BLaER1 treated with 17β-estradiol and CSF1 and Interleukin-3, amounts not matched to agents 10 nM and 100 nM (cell line): ENCODE measurements at regions not wholly inside any gene's neighbourhood (a gene's known extent, or its start where the extent isn't known, plus 50 kb on each side); places are given as distances from the start of the nearest gene placed in this dataset.
"Not testable (repeated sequence)": the region's sequence is repeated elsewhere in the genome, so short reads cannot be mapped to it uniquely, and the experiment has no call there.

Experiments used
- H3K27ac ChIP-seq, 11 experiments: shearing (Covaris generic); formaldehyde crosslinking; 2 replicates each; pipeline ENCODE4 v1.8.1; 2022
- H3K27me3 ChIP-seq, 11 experiments: shearing (Covaris generic); formaldehyde crosslinking; 2 replicates each; pipeline ENCODE4 v1.8.1; 2022
- H3K36me3 ChIP-seq, 11 experiments: shearing (Covaris generic); formaldehyde crosslinking; 2 replicates each; pipeline ENCODE4 v1.8.1; 2022
- H3K4me1 ChIP-seq, 10 experiments: shearing (Covaris generic); formaldehyde crosslinking; 2 replicates each; pipeline ENCODE4 v1.8.1; 2022
- H3K4me2 ChIP-seq, 11 experiments: shearing (Covaris generic); formaldehyde crosslinking; 2 replicates each; pipeline ENCODE4 v1.8.1; 2022
- H3K4me3 ChIP-seq, 10 experiments: shearing (Covaris generic); formaldehyde crosslinking; 2 replicates each; pipeline ENCODE4 v1.8.1; 2022
- H3K9ac ChIP-seq, 11 experiments: shearing (Covaris generic); formaldehyde crosslinking; 2 replicates each; pipeline ENCODE4 v1.8.1; 2022
- H3K9me3 ChIP-seq, 11 experiments: shearing (Covaris generic); formaldehyde crosslinking; replicated peaks in 1 of 11; 2 replicates each; pipeline ENCODE4 v1.8.1; 2022
- H4K20me1 ChIP-seq, 11 experiments: shearing (Covaris generic); formaldehyde crosslinking; 2 replicates each; pipeline ENCODE4 v1.8.1; 2022
- Cebpa-rat ChIP-seq, 11 experiments: shearing (Covaris generic); IDR thresholded peaks; 2 replicates each; pipeline ENCODE4 v1.8.1; 2022

- Histone ChIP-seq H3K4me3 (no peak overlapping the region), H4K20me1 (no peaks in the 10 kb centered on the region), H3K27me3 (no peaks in the 10 kb centered on the region), H3K4me2 (peak overlapping the region in 8 of 11 experiments; percentile 0 to 63 (median 30); a peak in 12 of 22 replicates), H3K9ac (peak overlapping the region in 1 of 11 experiments; percentile 36; a peak in 1 of 22 replicates), H3K27ac (peak overlapping the region in 5 of 11 experiments; percentile 11 to 66 (median 35); a peak in 6 of 22 replicates), H3K4me1 (peaks cover 0 to 22% (median 13%) of the 10 kb centered on the region in 10 experiments; a peak in 12 of 20 replicates), H3K9me3 (peaks cover 0 to 23% (median 11%) of the 10 kb centered on the region in 11 experiments; a peak in 13 of 22 replicates), H3K36me3 (no peaks in the 10 kb centered on the region)
- TF ChIP-seq Cebpa-rat (IDR thresholded peaks at IDR 0.05) = no peak
Observed at GRCh38 chr3:34056951-34057390, 258.5 kb downstream of the PDCD6IP start.

GRCh38 chr3:34060995-34061394 is 262.6 kb downstream of the PDCD6IP start:
- H3K4me2 ChIP-seq, H3K4me3 ChIP-seq, H4K20me1 ChIP-seq, H3K9ac ChIP-seq, H3K36me3 ChIP-seq, H3K27ac ChIP-seq, H3K27me3 ChIP-seq: not testable (repeated sequence)
- Histone ChIP-seq H3K4me1 (peaks cover 0 to 17% (median 12%) of the 10 kb centered on the region in 10 experiments; a peak in 12 of 20 replicates), H3K9me3 (peaks cover 0 to 23% (median 15%) of the 10 kb centered on the region in 11 experiments; a peak in 13 of 22 replicates)

GRCh38 chr3:34065901-34066300 is 267.5 kb downstream of the PDCD6IP start:
- no peaks in the 10 kb centered on the region for H3K36me3 ChIP-seq
- no peak overlapping the region for H3K9ac ChIP-seq
- H3K4me1 ChIP-seq = peaks cover 0 to 9% (median 0%) of the 10 kb centered on the region in 10 experiments; a peak in 5 of 20 replicates
- TF ChIP-seq Cebpa-rat (IDR thresholded peaks at IDR 0.05) = no peak
- H3K27me3 ChIP-seq = no peaks in the 10 kb centered on the region
- H3K4me3 ChIP-seq = no peak overlapping the region
- H4K20me1 ChIP-seq = no peaks in the 10 kb centered on the region
- H3K27ac ChIP-seq = no peak overlapping the region
- peaks cover 0 to 16% (median 4%) of the 10 kb centered on the region in 11 experiments; a peak in 10 of 22 replicates for H3K9me3 ChIP-seq
- H3K4me2 ChIP-seq = no peak overlapping the region

GRCh38 chr3:34066328-34066727 is 267.9 kb downstream of the PDCD6IP start:
- no peak overlapping the region for H3K9ac ChIP-seq
- no peak overlapping the region for H3K27ac ChIP-seq
- no peaks in the 10 kb centered on the region for H3K27me3 ChIP-seq
- no peaks in the 10 kb centered on the region for H3K36me3 ChIP-seq
- H3K4me1 ChIP-seq = peaks cover 0 to 9% (median 0%) of the 10 kb centered on the region in 10 experiments; a peak in 5 of 20 replicates
- no peak overlapping the region for H3K4me3 ChIP-seq
- H3K9me3 ChIP-seq = peaks cover 0 to 13% (median 0%) of the 10 kb centered on the region in 11 experiments; a peak in 4 of 22 replicates
- H4K20me1 ChIP-seq = no peaks in the 10 kb centered on the region
- H3K4me2 ChIP-seq = no peak overlapping the region
- no peak for TF ChIP-seq Cebpa-rat (IDR thresholded peaks at IDR 0.05)

- H3K4me1 ChIP-seq = peaks cover 0 to 11% (median 0%) of the 10 kb centered on the region in 10 experiments; a peak in 6 of 20 replicates
- H3K36me3 ChIP-seq = no peaks in the 10 kb centered on the region
- no peak overlapping the region for H3K4me3 ChIP-seq
- no peaks in the 10 kb centered on the region for H4K20me1 ChIP-seq
- no peak for TF ChIP-seq Cebpa-rat (IDR thresholded peaks at IDR 0.05)
- H3K4me2 ChIP-seq = no peak overlapping the region
- no peak overlapping the region for H3K27ac ChIP-seq
- H3K27me3 ChIP-seq = no peaks in the 10 kb centered on the region
- H3K9me3 ChIP-seq = peaks cover 0 to 7% (median 0%) of the 10 kb centered on the region in 11 experiments; a peak in 4 of 22 replicates
- H3K9ac ChIP-seq = no peak overlapping the region
Observed at GRCh38 chr3:34066999-34067398, 268.6 kb downstream of the PDCD6IP start.

- no peaks in the 10 kb centered on the region for H3K36me3 ChIP-seq
- H3K4me1 ChIP-seq = peaks cover 0 to 17% (median 5%) of the 10 kb centered on the region in 10 experiments; a peak in 15 of 20 replicates
- no peaks in the 10 kb centered on the region for H4K20me1 ChIP-seq
- H3K9ac ChIP-seq = no peak overlapping the region
- peaks cover 0 to 5% (median 0%) of the 10 kb centered on the region in 11 experiments; a peak in 1 of 22 replicates for H3K9me3 ChIP-seq
- H3K27me3 ChIP-seq = no peaks in the 10 kb centered on the region
- TF ChIP-seq Cebpa-rat (IDR thresholded peaks at IDR 0.05) = no peak
- no peak overlapping the region for H3K4me3 ChIP-seq
- H3K4me2 ChIP-seq = peak overlapping the region in 5 of 11 experiments; percentile 9 to 27 (median 18); a peak in 6 of 22 replicates
- H3K27ac ChIP-seq = no peak overlapping the region
Observed at GRCh38 chr3:34067536-34068051, 269.2 kb downstream of the PDCD6IP start.

- Histone ChIP-seq H4K20me1 (no peaks in the 10 kb centered on the region), H3K27ac (no peak overlapping the region), H3K9me3 (peaks cover 0 to 4% (median 0%) of the 10 kb centered on the region in 11 experiments; a peak in 1 of 22 replicates), H3K4me2 (peak overlapping the region in 2 of 11 experiments; percentile 23 to 27; a peak in 2 of 22 replicates), H3K36me3 (no peaks in the 10 kb centered on the region), H3K4me3 (no peak overlapping the region), H3K9ac (no peak overlapping the region), H3K27me3 (no peaks in the 10 kb centered on the region), H3K4me1 (peaks cover 0 to 26% (median 14%) of the 10 kb centered on the region in 10 experiments; a peak in 16 of 20 replicates)
- TF ChIP-seq Cebpa-rat (IDR thresholded peaks at IDR 0.05) = no peak
Observed at GRCh38 chr3:34068505-34068904, 270.1 kb downstream of the PDCD6IP start.

- H3K36me3 ChIP-seq = no peaks in the 10 kb centered on the region
- H3K27me3 ChIP-seq = no peaks in the 10 kb centered on the region
- no peaks in the 10 kb centered on the region for H4K20me1 ChIP-seq
- no peak overlapping the region for H3K4me3 ChIP-seq
- H3K4me2 ChIP-seq = no peak overlapping the region
- no peak for TF ChIP-seq Cebpa-rat (IDR thresholded peaks at IDR 0.05)
- H3K4me1 ChIP-seq = peaks cover 0 to 35% (median 21%) of the 10 kb centered on the region in 10 experiments; a peak in 16 of 20 replicates
- H3K27ac ChIP-seq = no peak overlapping the region
- H3K9ac ChIP-seq = no peak overlapping the region
- peaks cover 0 to 2% (median under 1%) of the 10 kb centered on the region in 11 experiments; a peak in 6 of 22 replicates for H3K9me3 ChIP-seq
Observed at GRCh38 chr3:34070831-34071585, 272.6 kb downstream of the PDCD6IP start.

GRCh38 chr3:34072297-34072696 is 273.9 kb downstream of the PDCD6IP start:
- Histone ChIP-seq H3K9ac (no peak overlapping the region), H3K27me3 (no peaks in the 10 kb centered on the region), H3K36me3 (no peaks in the 10 kb centered on the region; a peak in 1 of 22 replicates), H3K4me2 (peak overlapping the region in 8 of 11 experiments; percentile 41 to 67 (median 54); a peak in 16 of 22 replicates), H3K27ac (no peak overlapping the region), H3K4me3 (no peak overlapping the region), H3K4me1 (peaks cover 0 to 35% (median 21%) of the 10 kb centered on the region in 10 experiments; a peak in 16 of 20 replicates), H4K20me1 (no peaks in the 10 kb centered on the region), H3K9me3 (peaks cover 0 to 8% (median 6%) of the 10 kb centered on the region in 11 experiments; a peak in 7 of 22 replicates)
- no peak for TF ChIP-seq Cebpa-rat (IDR thresholded peaks at IDR 0.05)
